Cardiac muscle cell (in vitro differentiated cells and primary cell): ENCODE measurements at regions not wholly inside any gene's neighbourhood (a gene's known extent, or its start where the extent isn't known, plus 50 kb on each side); places are given as distances from the start of the nearest gene placed in this dataset.
A peak's percentile ranks its signal among the peaks of the same experiment; 100 is the strongest.

Source experiments
- DNase-seq, 2 donors: peaks; one replicate each; pipeline versions ENCODE4 v3.0.0 to v3.0.0-alpha.2; 2010 to 2017; ENCODE audit warnings: low read depth in 1 of 2, low spot score in 1 of 2
- H3K27ac ChIP-seq: fragments of 200-600 bp; sonication (generic); 2 replicates; pipeline ENCODE4 v1.5.1; 2016
- H3K27me3 ChIP-seq: fragments of 200-600 bp; sonication (generic); 2 replicates; pipeline ENCODE4 v1.6.0; 2016; ENCODE audit warnings: control low read depth
- H3K36me3 ChIP-seq: fragments of 200-600 bp; sonication (generic); 2 replicates; pipeline ENCODE4 v1.5.1; 2016; ENCODE audit warnings: control low read depth
- H3K4me1 ChIP-seq: fragments of 200-600 bp; sonication (generic); 2 replicates; pipeline ENCODE4 v1.8.1; 2017; ENCODE audit warnings: low read depth, mild to moderate bottlenecking, mixed run types
- H3K4me3 ChIP-seq: fragments of 200-600 bp; sonication (generic); 2 replicates; pipeline ENCODE4 v1.5.1; 2016; ENCODE audit warnings: mild to moderate bottlenecking
- H3K9me3 ChIP-seq: fragments of 200-600 bp; sonication (generic); 2 replicates; pipeline ENCODE4 v1.5.1; 2017; ENCODE audit warnings: low read depth, mild to moderate bottlenecking, control low read depth
- CTCF ChIP-seq: IDR thresholded peaks from 2 replicates; pipeline ENCODE4 v1.5.1; 2012; ENCODE audit warnings: low read depth, mild to moderate bottlenecking, low read length

GRCh38 chr4:104064646-104065577 lies 345.1 kb upstream of the TACR3 start:
- DNase-seq = peak; percentile 39 to 73
- H3K4me1 ChIP-seq = no peaks in the 10 kb centered on the region
- H3K27ac ChIP-seq = no peak overlapping the region
- H3K9me3 ChIP-seq = no peaks in the 10 kb centered on the region
- TF ChIP-seq CTCF = peak; percentile 39
- H3K4me3 ChIP-seq = no peak overlapping the region
- no peaks in the 10 kb centered on the region for H3K36me3 ChIP-seq
- H3K27me3 ChIP-seq = no peaks in the 10 kb centered on the region

GRCh38 chr4:104063341-104063740 lies 343.6 kb upstream of the TACR3 start:
- no peaks in the 10 kb centered on the region for H3K9me3 ChIP-seq
- no peaks in the 10 kb centered on the region for H3K4me1 ChIP-seq
- no peaks in the 10 kb centered on the region for H3K36me3 ChIP-seq
- H3K27me3 ChIP-seq = no peaks in the 10 kb centered on the region
- no peak overlapping the region for H3K27ac ChIP-seq
- DNase-seq = no peak
- TF ChIP-seq CTCF = no peak
- no peak overlapping the region for H3K4me3 ChIP-seq

- H3K4me3 ChIP-seq = no peak overlapping the region
- no peaks in the 10 kb centered on the region for H3K9me3 ChIP-seq
- no peaks in the 10 kb centered on the region for H3K27me3 ChIP-seq
- no peak overlapping the region for H3K27ac ChIP-seq
- no peaks in the 10 kb centered on the region for H3K36me3 ChIP-seq
- DNase-seq = no peak
- TF ChIP-seq CTCF = no peak
- H3K4me1 ChIP-seq = peaks cover 2% of the 10 kb centered on the region
These were observed 324.6 kb upstream of the TACR3 start for GRCh38 chr4:104044369-104044768.

- TF ChIP-seq CTCF = no peak
- no peaks in the 10 kb centered on the region for H3K27me3 ChIP-seq
- H3K36me3 ChIP-seq = no peaks in the 10 kb centered on the region
- no peak for DNase-seq
- no peak overlapping the region for H3K4me3 ChIP-seq
- H3K9me3 ChIP-seq = no peaks in the 10 kb centered on the region
- no peaks in the 10 kb centered on the region for H3K4me1 ChIP-seq
- no peak overlapping the region for H3K27ac ChIP-seq
These were observed 313.1 kb upstream of the TACR3 start for GRCh38 chr4:104032896-104033295.

- Histone ChIP-seq H3K9me3 (no peaks in the 10 kb centered on the region), H3K4me1 (no peaks in the 10 kb centered on the region), H3K4me3 (no peak overlapping the region), H3K27me3 (no peaks in the 10 kb centered on the region), H3K36me3 (no peaks in the 10 kb centered on the region), H3K27ac (no peak overlapping the region)
- DNase-seq = no peak
- TF ChIP-seq CTCF = no peak
These were observed 305.5 kb upstream of the TACR3 start for GRCh38 chr4:104025251-104025650.
